ENCODE measurements at regions not wholly inside any gene's neighbourhood (a gene's known extent, or its start where the extent isn't known, plus 50 kb on each side); places are given as distances from the start of the nearest gene placed in this dataset.
"Not testable (repeated sequence)": the region's sequence is repeated elsewhere in the genome, so short reads cannot be mapped to it uniquely, and the experiment has no call there.

- in situ Hi-C loops (cut with MboI; ENCODE audit: low sequenced_read_pairs) = no loop called here
Measured at GRCh38 chr10:65360497-65360896, 1565.3 kb upstream of the LRRTM3 start.

GRCh38 chr10:65365878-65366277 lies 1560.0 kb upstream of the LRRTM3 start:
- in situ Hi-C loops (cut with MboI; ENCODE audit: low sequenced_read_pairs) = no loop called here

- in situ Hi-C loops (cut with MboI; ENCODE audit: low sequenced_read_pairs) = no loop called here
Measured at GRCh38 chr10:65367706-65368105, 1558.1 kb upstream of the LRRTM3 start.

- in situ Hi-C loops (cut with MboI; ENCODE audit: low sequenced_read_pairs) = no loop called here
Measured at GRCh38 chr10:65375528-65375927, 1550.3 kb upstream of the LRRTM3 start.

GRCh38 chr10:65377687-65378086 lies 1548.1 kb upstream of the LRRTM3 start:
- in situ Hi-C loops (cut with MboI; ENCODE audit: low sequenced_read_pairs) = no loop called here

- in situ Hi-C loops (cut with MboI; ENCODE audit: low sequenced_read_pairs) = no loop called here
Measured at GRCh38 chr10:65394502-65395297, 1531.1 kb upstream of the LRRTM3 start.

- in situ Hi-C loops (cut with MboI; ENCODE audit: low sequenced_read_pairs) = no loop called here
Measured at GRCh38 chr10:65395631-65396030, 1530.2 kb upstream of the LRRTM3 start.

- in situ Hi-C loops (cut with MboI; ENCODE audit: low sequenced_read_pairs) = no loop called here
Measured at GRCh38 chr10:65396997-65397396, 1528.8 kb upstream of the LRRTM3 start.

- in situ Hi-C loops (cut with MboI; ENCODE audit: low sequenced_read_pairs) = no loop called here
Measured at GRCh38 chr10:65408401-65408800, 1517.4 kb upstream of the LRRTM3 start.

GRCh38 chr10:65413001-65413400 lies 1512.8 kb upstream of the LRRTM3 start:
- in situ Hi-C loops (cut with MboI; ENCODE audit: low sequenced_read_pairs) = no loop called here

GRCh38 chr10:65415318-65415717 lies 1510.5 kb upstream of the LRRTM3 start:
- in situ Hi-C loops (cut with MboI; ENCODE audit: low sequenced_read_pairs) = no loop called here

GRCh38 chr10:65416094-65416493 lies 1509.7 kb upstream of the LRRTM3 start:
- in situ Hi-C loops (cut with MboI; ENCODE audit: low sequenced_read_pairs) = no loop called here

- in situ Hi-C loops (cut with MboI; ENCODE audit: low sequenced_read_pairs) = no loop called here
Measured at GRCh38 chr10:65419629-65420028, 1506.2 kb upstream of the LRRTM3 start.

- in situ Hi-C loops (cut with MboI; ENCODE audit: low sequenced_read_pairs) = no loop called here
Measured at GRCh38 chr10:65423043-65423442, 1502.8 kb upstream of the LRRTM3 start.

- in situ Hi-C loops (cut with MboI; ENCODE audit: low sequenced_read_pairs) = not testable (repeated sequence)
Measured at GRCh38 chr10:65429381-65429780, 1496.5 kb upstream of the LRRTM3 start.

GRCh38 chr10:65430979-65431378 lies 1494.9 kb upstream of the LRRTM3 start:
- in situ Hi-C loops (cut with MboI; ENCODE audit: low sequenced_read_pairs) = no loop called here

- in situ Hi-C loops (cut with MboI; ENCODE audit: low sequenced_read_pairs) = no loop called here
Measured at GRCh38 chr10:65470986-65471385, 1454.8 kb upstream of the LRRTM3 start.

- in situ Hi-C loops (cut with MboI; ENCODE audit: low sequenced_read_pairs) = no loop called here
Measured at GRCh38 chr10:65482848-65483247, 1443.0 kb upstream of the LRRTM3 start.

GRCh38 chr10:65491799-65492198 lies 1434.0 kb upstream of the LRRTM3 start:
- in situ Hi-C loops (cut with MboI; ENCODE audit: low sequenced_read_pairs) = no loop called here

GRCh38 chr10:65496541-65496940 lies 1429.3 kb upstream of the LRRTM3 start:
- in situ Hi-C loops (cut with MboI; ENCODE audit: low sequenced_read_pairs) = no loop called here

- in situ Hi-C loops (cut with MboI; ENCODE audit: low sequenced_read_pairs) = no loop called here
Measured at GRCh38 chr10:65497837-65498236, 1428.0 kb upstream of the LRRTM3 start.

- in situ Hi-C loops (cut with MboI; ENCODE audit: low sequenced_read_pairs) = no loop called here
Measured at GRCh38 chr10:65500716-65501115, 1425.1 kb upstream of the LRRTM3 start.

GRCh38 chr10:65501259-65501658 lies 1424.6 kb upstream of the LRRTM3 start:
- in situ Hi-C loops (cut with MboI; ENCODE audit: low sequenced_read_pairs) = no loop called here
